Tongue (tissue), 2 donors: ENCODE measurements at regions not wholly inside any gene's neighbourhood (a gene's known extent, or its start where the extent isn't known, plus 50 kb on each side); places are given as distances from the start of the nearest gene placed in this dataset. TPM values are rescaled to one million over a fixed set of nuclear protein-coding genes. Genes with fewer than 3 reads are reported as not detected.
"Not testable (repeated sequence)": the region's sequence is repeated elsewhere in the genome, so short reads cannot be mapped to it uniquely, and the experiment has no call there.

ENCODE experiments used
- DNase-seq: peaks from one replicate; pipeline ENCODE4 v3.0.0-alpha.2; 2015
- small RNA-seq: library from RNA; depleted of rRNA; stranded (forward); fragments of <200 nt; gene quantifications from one replicate; pipeline ENCODE3, GENCODE V24; 2014; ENCODE audit warnings: low replicate concordance

DNA sequence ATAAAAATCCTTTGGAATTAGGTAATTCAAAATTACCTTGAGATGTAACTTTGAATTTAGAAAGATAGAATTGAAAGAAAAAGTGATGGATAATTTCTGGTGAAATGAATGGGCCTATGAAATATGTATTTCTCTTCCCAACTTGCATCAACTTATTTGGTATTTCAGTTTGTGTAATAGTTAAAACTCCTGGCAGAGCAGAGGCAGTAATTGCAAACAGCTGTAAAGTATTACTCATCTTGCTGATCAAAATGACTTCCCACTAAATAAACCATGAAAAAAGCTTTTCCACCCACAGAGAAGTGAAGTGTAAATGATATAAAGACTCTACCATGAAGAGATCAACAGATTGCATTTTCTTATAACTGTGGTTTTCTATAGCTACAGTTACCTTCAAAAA, 201.0 kb downstream of the POTED start:
- not testable (repeated sequence) for DNase-seq

DNA sequence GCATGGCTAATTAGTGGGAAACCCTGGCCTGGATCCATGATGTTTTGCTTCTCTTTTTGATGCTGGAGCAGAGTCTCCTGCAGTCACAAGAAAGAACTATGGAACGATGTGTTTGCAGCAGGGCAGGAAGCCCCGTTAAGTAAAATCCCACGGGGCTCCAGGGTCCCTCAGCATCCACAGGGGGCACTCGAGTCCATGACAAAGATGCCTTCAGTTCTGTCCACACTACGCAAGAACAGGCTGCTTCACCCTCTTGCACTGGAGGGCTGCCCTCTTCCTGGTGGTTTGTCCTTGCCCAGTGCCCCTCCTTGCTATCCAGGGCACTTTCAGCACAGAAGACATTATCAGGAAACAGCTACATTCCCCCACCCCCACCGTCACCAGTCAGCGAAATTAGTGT, 196.9 kb downstream of the POTED start:
- DNase-seq, result not testable (repeated sequence)

DNA sequence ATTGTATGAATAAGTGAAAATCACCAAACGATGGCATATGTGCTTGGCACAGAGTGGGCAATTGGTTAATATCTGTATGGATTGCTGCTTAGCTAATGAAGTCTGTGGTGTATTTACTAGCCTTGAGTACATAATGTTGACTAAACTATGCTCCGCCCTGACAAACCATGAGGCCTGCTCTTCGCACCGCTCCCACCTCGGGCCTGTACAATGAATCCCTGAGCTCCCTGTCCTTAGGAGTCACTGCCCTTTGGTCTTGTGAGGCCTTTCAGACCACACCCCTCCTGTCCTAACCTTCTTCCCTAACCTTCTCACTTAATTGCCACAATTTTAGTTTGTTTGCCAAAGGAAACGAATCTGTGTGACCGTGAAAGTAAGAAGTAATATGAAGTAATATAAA, 193.2 kb downstream of the POTED start:
- DNase-seq, result not testable (repeated sequence)

Small RNA genes in the stretch of these regions (small RNA-seq; reads per million reads assigned to genes)
- gene RNU6-954P, result not detected
- not detected for gene ZNF114P1
